Neural progenitor cell (in vitro differentiated cells): ENCODE measurements at regions not wholly inside any gene's neighbourhood (a gene's known extent, or its start where the extent isn't known, plus 50 kb on each side); places are given as distances from the start of the nearest gene placed in this dataset.

ENCODE experiments used
- DNase-seq: peaks from one replicate; pipeline ENCODE4 v3.0.0-alpha.2; 2016; ENCODE audit warnings: low spot score
- H2AFZ ChIP-seq: fragments of 200-600 bp; sonication (generic); replicated peaks from 2 replicates; pipeline ENCODE4 v1.6.1; 2016; ENCODE audit warnings: antibody characterized with exemption
- H3F3A ChIP-seq: fragments of 200-600 bp; sonication (generic); 2 replicates; pipeline ENCODE4 v1.6.1; 2016; ENCODE audit warnings: antibody characterized with exemption, low read depth
- H3K27ac ChIP-seq: fragments of 200-600 bp; sonication (generic); 2 replicates; pipeline ENCODE4 v1.5.1; 2016; ENCODE audit warnings: mild to moderate bottlenecking
- H3K27me3 ChIP-seq: fragments of 200-600 bp; sonication (generic); 2 replicates; pipeline ENCODE4 v1.6.1; 2016; ENCODE audit warnings: mild to moderate bottlenecking, moderate library complexity
- H3K36me3 ChIP-seq: fragments of 200-600 bp; sonication (generic); 2 replicates; pipeline ENCODE4 v1.5.1; 2016
- H3K4me1 ChIP-seq: fragments of 200-600 bp; sonication (generic); 2 replicates; pipeline ENCODE4 v1.6.1; 2016; ENCODE audit warnings: mixed run types
- H3K4me2 ChIP-seq: fragments of 200-600 bp; sonication (generic); 2 replicates; pipeline ENCODE4 v1.6.1; 2016
- H3K4me3 ChIP-seq: fragments of 200-600 bp; sonication (generic); 2 replicates; pipeline ENCODE4 v1.5.1; 2016
- H3K79me2 ChIP-seq: fragments of 200-600 bp; sonication (generic); 2 replicates; pipeline ENCODE4 v1.6.1; 2016; ENCODE audit warnings: low read depth
- H3K9ac ChIP-seq: fragments of 200-600 bp; sonication (generic); 2 replicates; pipeline ENCODE4 v1.6.1; 2016
- H3K9me3 ChIP-seq: fragments of 200-600 bp; sonication (generic); 2 replicates; pipeline ENCODE4 v1.5.1; 2016; ENCODE audit warnings: low read depth
- H4K20me1 ChIP-seq: fragments of 200-600 bp; sonication (generic); 2 replicates; pipeline ENCODE4 v1.6.1; 2016; ENCODE audit warnings: low read depth
- H3K27ac Mint-ChIP-seq: 3 replicates; pipeline ENCODE4 v1.8.0; 2021; ENCODE audit warnings: mixed read lengths
- H3K27me3 Mint-ChIP-seq: 2 replicates; pipeline ENCODE4 v1.8.0; 2022; ENCODE audit warnings: low read depth, mild to moderate bottlenecking, inconsistent platforms, moderate library complexity, mixed read lengths; ENCODE audit not compliant: insufficient read depth
- H3K36me3 Mint-ChIP-seq: 3 replicates; pipeline ENCODE4 v1.8.0; 2021; ENCODE audit warnings: mixed read lengths
- H3K4me1 Mint-ChIP-seq: 3 replicates; pipeline ENCODE4 v1.8.0; 2021; ENCODE audit warnings: mixed read lengths
- H3K4me3 Mint-ChIP-seq: 3 replicates; pipeline ENCODE4 v1.8.0; 2021; ENCODE audit warnings: mild to moderate bottlenecking, moderate library complexity, mixed read lengths
- H3K9me3 Mint-ChIP-seq: 3 replicates; pipeline ENCODE4 v1.8.0; 2020; ENCODE audit warnings: mixed read lengths
- CTCF ChIP-seq: fragments of 200-600 bp; sonication (generic); IDR thresholded peaks from 2 replicates; pipeline ENCODE4 v1.5.1; 2017; ENCODE audit warnings: antibody characterized with exemption, mild to moderate bottlenecking
- EZH2 ChIP-seq: fragments of 200-600 bp; sonication (generic); IDR thresholded peaks from 2 replicates; pipeline ENCODE4 v1.6.1; 2017; ENCODE audit warnings: antibody characterized with exemption, mild to moderate bottlenecking, moderate library complexity
- EZH2phosphoT487 ChIP-seq: fragments of 200-600 bp; sonication (generic); IDR thresholded peaks from 2 replicates; pipeline ENCODE4 v1.6.1; 2017; ENCODE audit warnings: antibody characterized with exemption

- Mint-ChIP-seq H3K4me3 (no peak overlapping the region), H3K27ac (peak overlapping the region; percentile 36), H3K36me3 (peaks cover 54% of the 10 kb centered on the region), H3K27me3 (peaks cover 3% of the 10 kb centered on the region), H3K9me3 (no peaks in the 10 kb centered on the region), H3K4me1 (peaks cover 17% of the 10 kb centered on the region)
- Histone ChIP-seq H3F3A (no peaks in the 10 kb centered on the region), H3K36me3 (no peaks in the 10 kb centered on the region), H2AFZ (no peak overlapping the region), H3K27ac (no peak overlapping the region), H3K79me2 (no peaks in the 10 kb centered on the region), H3K9me3 (no peaks in the 10 kb centered on the region), H3K4me2 (no peak overlapping the region), H3K9ac (no peak overlapping the region), H3K4me1 (no peaks in the 10 kb centered on the region), H3K27me3 (no peaks in the 10 kb centered on the region), H4K20me1 (no peaks in the 10 kb centered on the region), H3K4me3 (no peak overlapping the region)
- no peak for DNase-seq
- no peak for TF ChIP-seq CTCF
- no peak for TF ChIP-seq EZH2phosphoT487
- no peak for TF ChIP-seq EZH2
Measured at GRCh38 chr6:150800674-150801314, 64.7 kb upstream of the MTHFD1L start.

GRCh38 chr6:150806790-150807189, 58.7 kb upstream of the MTHFD1L start:
- Histone ChIP-seq H3K36me3 (no peaks in the 10 kb centered on the region), H3K27me3 (no peaks in the 10 kb centered on the region), H3K4me2 (no peak overlapping the region), H3K9ac (no peak overlapping the region), H4K20me1 (no peaks in the 10 kb centered on the region), H2AFZ (no peak overlapping the region), H3K27ac (no peak overlapping the region), H3K9me3 (no peaks in the 10 kb centered on the region), H3F3A (no peaks in the 10 kb centered on the region), H3K4me3 (no peak overlapping the region), H3K79me2 (no peaks in the 10 kb centered on the region), H3K4me1 (no peaks in the 10 kb centered on the region)
- Mint-ChIP-seq H3K36me3 (peaks cover 42% of the 10 kb centered on the region), H3K4me1 (no peaks in the 10 kb centered on the region), H3K4me3 (no peak overlapping the region), H3K9me3 (no peaks in the 10 kb centered on the region), H3K27ac (no peak overlapping the region), H3K27me3 (peaks cover under 1% of the 10 kb centered on the region)
- no peak for DNase-seq
- TF ChIP-seq CTCF (no peak), EZH2phosphoT487 (no peak), EZH2 (no peak)

GRCh38 chr6:150813319-150813992, 52.0 kb upstream of the MTHFD1L start:
- DNase-seq: no peak
- H2AFZ ChIP-seq: no peak overlapping the region
- no peak overlapping the region for H3K9ac ChIP-seq
- no peak overlapping the region for H3K4me2 ChIP-seq
- H3K27ac ChIP-seq: no peak overlapping the region
- Mint-ChIP-seq H3K4me1 (peaks cover 20% of the 10 kb centered on the region), H3K9me3 (no peaks in the 10 kb centered on the region), H3K27ac (peak overlapping the region; percentile 65), H3K27me3 (peaks cover 6% of the 10 kb centered on the region), H3K36me3 (peaks cover 55% of the 10 kb centered on the region), H3K4me3 (no peak overlapping the region)
- no peaks in the 10 kb centered on the region for H3K27me3 ChIP-seq
- TF ChIP-seq CTCF (no peak), EZH2 (no peak), EZH2phosphoT487 (no peak)
- H3K4me1 ChIP-seq: no peaks in the 10 kb centered on the region
- no peaks in the 10 kb centered on the region for H3K9me3 ChIP-seq
- H3K79me2 ChIP-seq: no peaks in the 10 kb centered on the region
- no peaks in the 10 kb centered on the region for H3K36me3 ChIP-seq
- H3F3A ChIP-seq: no peaks in the 10 kb centered on the region
- no peaks in the 10 kb centered on the region for H4K20me1 ChIP-seq
- no peak overlapping the region for H3K4me3 ChIP-seq
